Left lobe of liver (tissue), 2 donors: ENCODE measurements at regions not wholly inside any gene's neighbourhood (a gene's known extent, or its start where the extent isn't known, plus 50 kb on each side); places are given as distances from the start of the nearest gene placed in this dataset.
"Not testable (repeated sequence)": the region's sequence is repeated elsewhere in the genome, so short reads cannot be mapped to it uniquely, and the experiment has no call there.

Experiments used
- ATAC-seq: fragments of 200-7000 bp; cut with Tn5 transposase; one replicate; pipeline ENCODE4 v1.9.1; 2020; ENCODE audit warnings: mild to moderate bottlenecking, moderate library complexity
- DNase-seq: peaks from one replicate; pipeline ENCODE4 v3.0.0-alpha.2; 2020; ENCODE audit warnings: low spot score
- donor health status: DM: no; HTN: no; CAD: no; lungs with moderate emphysema.
- donor health status: DM: no; HTN: yes; CAD: no.

DNA sequence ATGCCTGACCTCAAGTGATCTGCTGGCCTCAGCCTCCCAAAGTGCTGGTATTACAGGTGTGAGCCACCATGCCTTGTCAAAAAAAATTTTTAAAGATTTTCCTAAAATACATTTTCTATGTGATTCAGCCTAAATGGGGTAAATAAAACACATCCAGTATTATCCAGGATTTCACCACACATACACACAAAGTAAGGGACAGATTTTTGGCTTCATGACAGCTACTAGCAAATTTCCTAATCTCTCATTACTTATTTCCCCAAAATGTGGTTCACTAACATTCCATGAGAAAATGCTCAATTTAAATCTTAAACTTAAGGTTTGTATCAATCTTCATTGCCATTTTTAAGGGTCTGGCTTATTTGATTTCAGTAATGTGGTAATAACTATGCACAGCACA is 348.5 kb upstream of the INTU start:
- ATAC-seq, result no peak
- no peak for DNase-seq

DNA sequence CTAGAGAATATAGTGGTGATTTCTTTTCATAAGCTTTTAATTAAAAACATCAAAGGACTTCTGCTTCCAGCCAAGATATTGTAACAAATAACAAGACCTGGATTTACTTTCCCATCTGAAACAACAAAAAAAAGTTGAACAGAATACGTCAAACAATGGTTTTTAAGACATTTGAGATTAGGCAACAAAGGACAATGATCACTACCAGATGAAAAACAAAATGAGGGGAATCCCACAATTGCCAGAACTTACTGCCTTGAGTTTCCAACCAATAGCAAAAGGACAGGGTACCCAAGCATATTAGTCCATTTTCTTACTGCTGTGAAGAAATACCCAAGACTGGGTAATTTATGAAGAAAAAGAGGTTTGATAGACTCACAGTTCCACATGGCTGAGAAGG is 341.4 kb upstream of the INTU start:
- ATAC-seq (no peak), DNase-seq (no peak)

DNA sequence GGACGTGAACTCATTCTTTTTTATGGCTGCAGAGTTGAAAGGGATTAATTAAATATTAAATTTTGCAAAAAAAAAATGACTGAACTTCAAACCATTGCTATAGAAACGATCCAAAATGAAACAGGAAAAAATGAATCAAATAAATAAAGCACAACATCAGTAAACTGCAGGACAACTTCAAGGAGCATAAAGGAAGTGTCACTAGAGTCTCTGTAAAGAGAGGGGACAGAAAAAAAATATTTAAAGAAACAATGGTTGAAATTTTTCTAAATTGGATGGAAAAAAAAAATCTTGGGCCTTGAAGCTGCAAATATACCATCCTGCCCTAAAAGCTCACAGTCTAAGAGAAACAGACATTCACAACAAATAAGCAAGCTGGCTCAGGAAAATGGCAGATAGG is 339.3 kb upstream of the INTU start:
- DNase-seq (no peak), ATAC-seq (no peak)

DNA sequence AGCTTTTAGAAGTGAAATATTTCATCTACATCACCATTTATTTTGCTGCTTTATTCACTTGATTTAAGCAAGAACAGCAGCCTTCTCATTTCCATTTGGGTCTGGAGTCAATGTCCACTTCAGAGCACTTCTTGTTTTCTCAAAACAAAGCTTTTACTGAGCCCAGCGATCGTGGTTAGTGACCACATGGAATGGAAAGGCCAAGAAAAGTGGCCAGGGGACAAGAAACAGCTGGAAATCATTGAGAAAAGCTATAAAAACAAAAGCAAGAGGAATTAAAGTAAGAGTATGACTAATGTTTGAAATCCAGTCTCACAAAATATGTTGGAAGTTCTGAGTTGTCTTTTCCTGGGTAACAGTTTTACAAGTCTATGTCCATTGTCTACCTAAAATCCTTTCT is 328.4 kb upstream of the INTU start:
- ATAC-seq, result no peak

DNA sequence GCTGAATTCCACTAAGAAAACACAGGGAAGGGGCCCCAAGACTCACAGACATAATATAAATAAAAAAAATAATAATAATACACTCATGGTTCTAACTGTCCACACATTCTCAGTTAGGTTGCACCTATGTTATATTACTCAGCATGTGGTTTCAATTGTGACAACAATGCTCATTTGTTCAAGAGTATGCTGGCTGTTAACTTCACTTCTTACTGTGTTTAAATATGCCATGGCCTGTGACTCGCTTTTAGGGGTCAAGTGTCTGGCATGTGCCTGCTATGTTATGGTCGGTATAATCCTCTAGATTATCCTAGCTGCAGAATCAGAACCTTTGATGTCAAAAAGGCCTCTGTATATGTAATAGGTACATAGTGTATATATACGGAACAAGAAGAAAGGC is 324.8 kb upstream of the INTU start:
- ATAC-seq (no peak), DNase-seq (no peak)

More for the DNA sequence above, 328.4 kb upstream of the INTU start:
- no peak for DNase-seq

DNA sequence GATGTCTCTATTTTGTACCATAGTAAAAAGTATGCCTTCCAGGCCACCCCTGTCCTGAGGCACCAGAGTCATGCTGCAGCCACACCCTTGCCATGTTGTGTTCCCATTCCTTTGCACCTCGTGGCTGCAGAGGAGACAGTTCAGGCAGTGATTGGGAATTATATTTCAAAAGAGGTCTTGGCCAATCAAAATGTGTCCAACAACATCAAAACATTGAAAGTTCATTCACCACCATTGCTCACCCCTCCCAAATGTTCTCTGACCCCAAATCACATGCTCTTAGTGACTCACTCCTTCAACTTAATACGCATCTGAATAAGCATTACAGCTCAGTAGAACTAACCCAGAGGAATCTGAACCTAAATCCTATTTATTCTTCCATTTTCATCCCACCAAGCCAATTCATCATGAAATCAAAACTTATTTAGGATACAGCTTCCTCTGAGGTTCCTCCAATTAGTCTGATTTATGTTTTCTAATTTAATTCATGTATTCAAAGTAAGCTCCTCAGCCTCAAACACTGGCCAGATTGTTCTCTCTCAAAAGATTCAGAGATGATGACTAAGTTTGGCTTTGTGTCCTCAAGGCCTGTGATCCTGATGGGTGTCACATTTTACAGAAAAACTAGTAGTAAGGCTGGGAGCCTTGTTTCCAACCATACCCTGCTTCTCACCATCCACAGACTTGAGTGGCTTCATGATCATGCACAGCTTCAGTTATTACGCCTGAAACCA is 323.2 kb upstream of the INTU start:
- no peak for ATAC-seq
- no peak for DNase-seq

DNA sequence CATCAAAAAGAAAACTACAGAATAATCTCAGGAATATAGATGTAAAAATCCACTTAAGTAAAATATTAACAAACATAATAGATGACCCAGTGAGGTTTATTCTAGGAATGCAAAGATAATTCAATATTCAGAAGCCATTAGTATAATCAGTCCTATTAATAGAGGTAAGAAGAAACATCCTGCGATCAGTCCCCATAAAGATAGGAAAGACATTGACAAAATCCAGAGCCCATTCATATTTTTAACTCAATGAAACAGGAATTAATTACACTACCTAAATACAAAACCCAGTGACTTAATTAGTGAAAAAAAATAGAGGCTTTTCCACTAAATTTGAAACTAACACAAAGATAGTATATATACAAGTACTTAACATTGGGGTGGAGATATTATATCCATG is 321.4 kb upstream of the INTU start:
- DNase-seq (no peak), ATAC-seq (no peak)

DNA sequence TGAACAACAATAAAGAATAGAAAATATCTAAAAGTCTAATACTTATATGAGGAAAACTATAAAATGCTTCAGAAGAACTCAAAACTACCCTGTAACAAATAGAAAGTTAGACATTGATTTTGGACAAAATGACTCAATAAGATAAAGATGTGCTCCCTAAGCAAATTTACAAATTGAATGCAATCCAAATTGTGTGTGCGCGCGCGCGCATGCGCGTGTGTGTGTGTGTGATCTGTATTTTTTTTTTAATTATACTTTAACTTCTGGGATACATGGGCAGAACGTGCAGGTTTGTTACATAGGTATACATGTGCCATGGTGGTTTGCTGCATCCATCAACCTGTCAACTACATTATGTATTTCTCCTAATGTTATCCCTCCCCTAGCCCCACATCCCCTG is 320.8 kb upstream of the INTU start:
- DNase-seq (no peak), ATAC-seq (no peak)

DNA sequence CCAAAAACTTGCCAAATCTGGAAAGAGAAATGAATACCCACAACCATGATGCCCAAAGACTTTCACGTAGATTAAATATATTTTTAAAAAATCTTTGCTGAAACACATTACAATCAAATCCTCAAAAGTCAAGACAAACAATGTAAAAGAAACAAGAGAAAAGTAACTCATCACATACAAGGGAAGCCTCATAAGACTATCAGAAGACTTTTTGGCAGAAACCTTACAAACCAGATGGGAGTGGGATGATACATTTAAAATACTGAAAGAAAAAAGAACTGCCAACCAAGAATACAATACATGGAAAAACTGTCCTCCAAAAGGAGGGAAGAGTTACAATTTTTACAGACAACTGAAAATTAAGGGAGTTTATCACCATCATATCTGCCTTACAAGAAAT is 319.0 kb upstream of the INTU start:
- DNase-seq (no peak), ATAC-seq (no peak)

DNA sequence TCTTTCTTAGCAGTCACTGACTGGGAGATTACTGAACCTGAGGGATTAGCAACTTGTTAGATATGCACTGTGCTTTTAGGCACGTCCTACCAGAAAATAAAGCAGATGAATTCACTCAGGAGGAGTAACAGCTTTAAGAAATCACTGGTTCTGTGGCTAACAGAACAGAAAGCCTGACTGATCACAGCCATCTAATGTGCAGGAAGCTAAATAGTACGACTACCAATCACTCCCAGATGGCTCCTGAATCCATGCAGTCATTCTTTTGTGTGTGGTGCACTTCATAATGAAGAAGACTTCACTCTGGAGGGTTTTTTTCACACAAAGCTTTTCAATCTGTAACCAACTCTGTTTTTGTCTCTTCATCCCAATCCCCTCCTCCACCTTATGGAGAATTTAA is 305.3 kb upstream of the INTU start:
- ATAC-seq (no peak), DNase-seq (no peak)

DNA sequence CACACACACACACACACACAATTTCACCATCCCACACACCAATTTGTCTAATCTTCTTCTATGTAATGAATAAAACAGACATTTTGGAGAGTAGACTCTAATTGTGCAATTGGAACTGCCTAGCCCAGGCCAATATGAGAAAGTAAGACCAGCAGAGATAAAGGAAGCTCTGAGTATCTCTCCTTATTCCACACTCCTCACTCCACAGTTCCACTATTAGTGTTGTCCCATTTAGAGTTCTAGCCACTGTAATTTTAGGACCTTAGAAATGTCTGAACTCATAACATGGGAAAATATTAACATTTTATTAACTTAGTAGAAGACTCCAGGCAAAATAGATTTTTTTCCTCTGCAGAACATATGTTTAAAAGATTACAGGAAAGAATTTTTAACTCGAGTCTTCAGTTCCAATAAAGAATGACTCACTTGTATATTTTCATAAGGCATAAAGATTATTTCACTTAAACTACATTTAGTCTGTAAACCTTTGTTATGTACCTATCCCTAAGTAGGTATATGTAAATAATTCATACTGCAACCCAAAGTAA is 297.6 kb upstream of the INTU start:
- DNase-seq (no peak), ATAC-seq (no peak)

DNA sequence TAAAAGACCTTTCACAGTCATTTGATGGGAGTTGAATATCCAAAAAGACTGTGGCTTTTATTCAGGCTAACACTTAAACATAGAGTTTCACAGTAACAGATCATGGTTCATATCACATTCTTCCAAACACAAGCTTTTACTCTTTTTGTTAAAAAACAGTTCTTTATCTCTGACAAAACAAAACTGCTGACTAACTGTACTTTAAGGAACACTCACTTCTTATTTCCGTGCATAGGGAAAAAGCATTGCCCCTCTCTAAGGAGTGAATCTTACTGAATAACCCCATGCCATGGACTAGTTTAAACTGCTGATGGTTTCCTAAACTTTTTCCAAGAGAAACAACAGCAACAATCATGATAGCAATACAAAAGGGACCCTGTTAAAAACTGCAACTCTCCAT is 297.0 kb upstream of the INTU start:
- no peak for ATAC-seq
- no peak for DNase-seq

DNA sequence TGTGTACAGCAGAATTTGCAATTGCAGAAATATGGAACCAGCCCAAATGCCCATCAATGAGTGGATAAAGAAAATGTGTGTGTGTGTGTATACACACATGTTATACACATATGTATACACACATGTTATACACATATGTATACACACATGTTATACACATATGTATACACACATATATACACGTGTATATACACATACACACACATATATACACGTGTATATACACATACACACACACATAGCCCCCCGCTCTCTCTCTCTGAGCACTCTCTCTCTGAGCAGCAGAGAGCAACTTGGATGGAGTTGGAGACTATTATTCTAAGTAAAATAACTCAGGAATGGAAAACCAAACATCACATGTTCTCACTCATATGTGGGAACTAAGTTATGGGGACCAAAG is 289.6 kb upstream of the INTU start:
- ATAC-seq, DNase-seq: not testable (repeated sequence)

DNA sequence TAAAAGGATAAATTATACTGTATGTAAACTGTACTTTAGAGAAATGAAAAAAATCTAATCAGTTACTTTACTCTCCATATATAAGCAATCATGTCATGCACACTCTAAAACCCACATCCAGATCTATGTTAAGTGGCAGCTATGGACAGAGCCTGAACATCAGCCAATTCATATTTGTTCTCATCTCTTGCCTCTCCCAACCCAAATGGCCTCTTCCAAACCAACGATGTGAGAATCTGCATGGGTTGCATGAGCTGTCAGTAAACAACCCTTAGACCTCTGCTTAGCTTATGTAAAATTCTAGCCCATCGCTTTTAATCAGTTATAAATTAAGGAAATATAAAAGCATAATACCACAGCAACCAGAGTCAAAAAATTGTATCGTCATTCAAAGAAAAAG is 288.7 kb upstream of the INTU start:
- ATAC-seq (no peak), DNase-seq (no peak)

DNA sequence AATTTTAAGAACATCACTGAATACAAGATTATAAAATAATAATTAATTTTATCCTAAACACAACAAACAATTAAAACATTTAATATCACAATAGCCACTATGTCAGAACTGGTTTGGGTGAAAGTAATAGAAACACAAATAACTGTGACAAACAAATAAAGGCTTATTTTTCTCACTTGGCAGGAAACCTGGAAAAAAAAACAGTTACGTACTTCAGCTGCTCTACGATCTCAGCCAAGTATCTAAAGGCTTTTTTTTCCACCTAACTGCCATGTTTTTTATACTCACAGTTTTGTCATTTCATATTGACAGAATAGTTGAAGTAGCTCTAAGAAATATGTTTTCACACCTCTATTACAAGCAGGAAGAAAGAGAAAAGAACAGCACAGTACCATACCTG is 284.8 kb upstream of the INTU start:
- ATAC-seq (no peak), DNase-seq (no peak)

DNA sequence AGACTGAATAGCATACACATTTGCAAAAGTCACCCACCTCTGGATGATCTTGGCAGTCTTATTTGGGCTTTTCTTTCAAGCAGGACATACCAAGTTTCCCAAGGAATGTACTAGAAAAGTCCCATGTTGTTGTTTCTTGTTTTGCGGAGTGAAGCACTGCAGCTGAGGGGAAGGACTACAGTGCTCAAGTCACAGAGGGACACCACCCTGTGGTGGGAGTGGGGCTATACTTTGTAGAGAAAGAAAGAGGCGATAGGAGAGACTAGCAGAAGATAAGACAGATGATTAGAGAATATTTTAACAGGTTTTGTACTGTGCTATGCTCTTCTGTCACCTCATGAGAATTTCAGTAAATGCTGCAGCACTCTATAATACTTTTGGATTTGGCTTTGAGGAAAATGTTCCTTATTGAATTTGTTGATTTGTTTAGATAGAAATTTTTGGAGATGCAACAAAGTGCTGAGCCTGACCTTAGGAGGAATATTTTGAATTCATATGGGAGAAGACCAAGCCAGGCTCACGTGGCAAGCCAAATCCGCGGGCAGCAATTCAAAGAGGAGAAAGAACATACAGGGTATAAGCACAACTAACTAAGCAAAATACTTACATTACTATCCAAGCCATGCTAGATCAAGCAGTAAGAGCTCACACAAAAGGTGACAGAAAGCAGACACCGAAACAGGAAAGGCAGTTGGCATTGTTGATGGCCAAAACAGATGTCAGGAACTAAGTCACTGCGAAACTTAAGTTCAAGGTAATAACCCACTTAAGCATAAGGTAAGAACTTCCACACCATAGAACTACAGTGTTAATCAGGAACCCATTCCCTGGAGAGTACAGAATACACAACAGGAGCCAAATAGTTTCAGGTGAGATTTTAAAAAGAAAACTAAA is 280.3 kb upstream of the INTU start:
- DNase-seq (no peak), ATAC-seq (no peak)

DNA sequence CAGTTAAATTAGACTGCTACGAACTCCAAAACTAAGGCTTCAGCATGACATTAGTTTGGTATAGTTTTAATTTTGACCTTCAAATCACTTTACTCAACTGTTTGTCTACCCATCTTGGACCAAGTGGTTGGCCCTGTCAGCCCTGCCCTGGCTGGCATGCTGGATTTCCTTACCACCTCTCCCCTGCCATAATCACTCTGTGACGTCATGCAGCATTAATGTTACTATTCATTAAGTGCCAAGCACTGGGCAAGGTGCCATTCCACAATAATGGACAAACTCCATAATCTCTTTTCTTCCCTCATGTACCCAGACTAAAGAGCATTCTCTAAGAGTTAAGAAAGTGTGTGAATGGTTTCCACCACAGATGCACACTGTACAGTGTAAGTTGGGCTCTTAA is 277.0 kb upstream of the INTU start:
- DNase-seq (no peak), ATAC-seq (no peak)

DNA sequence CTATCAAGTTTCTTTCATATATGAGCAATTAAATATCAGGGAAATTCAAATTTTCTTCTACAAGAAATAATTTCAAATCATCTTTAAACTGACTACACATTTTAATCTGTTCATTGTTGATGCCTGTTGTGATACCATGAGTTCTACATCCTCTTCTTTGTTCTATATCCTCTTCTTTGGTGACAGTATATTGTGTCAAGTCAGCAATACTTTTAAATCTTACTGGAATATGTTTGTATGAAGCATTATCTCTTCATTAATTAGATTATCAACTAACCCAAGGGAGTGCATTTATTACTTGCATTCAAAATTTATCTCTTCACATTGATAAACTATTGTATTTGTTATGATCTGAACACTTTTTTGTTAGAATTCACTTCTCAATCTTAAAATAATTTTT is 275.0 kb upstream of the INTU start:
- DNase-seq, result no peak
- ATAC-seq, result no peak

DNA sequence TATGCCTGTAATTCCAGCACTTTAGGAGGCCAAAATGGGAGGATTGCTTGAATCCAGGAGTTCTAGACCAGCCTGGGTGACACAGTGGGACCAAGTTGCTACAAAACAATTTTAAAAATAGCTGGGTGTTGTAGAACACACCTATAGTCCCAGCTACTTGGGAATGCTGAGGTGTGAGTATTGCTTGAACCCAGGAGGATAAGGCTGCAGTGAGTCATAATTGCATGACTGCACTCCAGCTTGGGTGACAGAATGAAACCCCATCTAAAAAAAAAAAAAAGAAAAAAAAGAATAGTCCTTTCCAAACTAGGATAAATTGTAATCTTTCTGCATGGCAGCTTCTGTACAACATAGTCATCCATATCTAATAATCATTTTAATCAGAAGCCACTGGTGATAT is 270.1 kb upstream of the INTU start:
- no peak for ATAC-seq
- no peak for DNase-seq

DNA sequence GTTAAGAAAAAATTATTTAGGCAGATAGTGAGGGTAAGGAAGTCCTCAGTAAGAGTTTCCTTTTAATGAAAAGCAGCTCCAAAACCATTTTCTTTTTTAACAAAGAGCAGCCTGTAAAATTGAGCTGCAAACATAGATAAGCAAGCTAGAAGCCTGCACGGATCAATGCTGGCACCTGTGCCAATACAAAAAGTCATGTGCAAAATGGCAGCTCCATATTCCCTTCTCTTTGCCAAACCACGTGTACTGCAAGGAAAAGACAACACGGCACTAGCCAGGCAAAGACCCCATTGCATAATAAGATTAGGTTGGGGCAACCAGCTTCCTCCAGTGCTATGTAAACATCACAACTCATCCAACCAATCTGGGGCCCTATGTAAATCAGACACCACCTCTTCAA is 268.4 kb upstream of the INTU start:
- DNase-seq, result no peak
- ATAC-seq, result no peak

DNA sequence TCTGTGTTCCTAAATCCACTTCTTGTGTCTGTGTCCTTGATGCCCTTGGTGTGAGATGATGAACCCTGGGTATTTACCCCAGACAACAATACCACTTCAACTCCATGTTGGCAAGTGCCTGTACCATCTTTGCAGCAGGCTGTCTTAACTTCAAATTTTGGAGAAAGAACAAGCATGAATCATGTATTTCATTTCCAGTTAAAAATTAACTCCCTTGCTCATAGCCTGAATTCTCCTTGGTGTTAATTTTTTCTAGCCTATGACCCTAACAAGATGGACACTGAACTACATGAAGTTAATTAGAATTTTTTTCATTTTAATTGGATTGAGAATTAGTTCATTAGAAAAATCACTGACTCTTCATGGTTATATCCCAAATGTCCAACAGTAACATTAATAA is 267.8 kb upstream of the INTU start:
- ATAC-seq, result no peak
- no peak for DNase-seq

DNA sequence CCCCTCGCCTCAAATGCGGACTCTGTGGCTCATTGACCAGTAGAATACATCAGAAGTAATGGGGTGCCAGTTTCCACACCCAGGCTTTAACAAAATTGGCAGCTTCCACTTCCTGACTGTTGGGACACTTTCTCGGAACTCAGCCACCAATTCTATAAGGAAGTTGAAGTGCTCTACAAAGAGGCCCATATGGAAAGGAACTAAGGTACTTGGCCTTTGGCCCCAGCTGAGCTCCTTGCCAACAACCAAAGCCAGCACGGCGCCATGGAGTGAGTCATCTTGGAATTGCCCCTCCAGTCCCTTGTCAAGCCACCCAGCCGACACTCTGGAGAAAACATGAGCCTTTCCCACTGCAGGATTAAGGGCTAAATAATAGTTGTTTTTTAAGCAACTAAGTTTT is 262.2 kb upstream of the INTU start:
- ATAC-seq, result no peak
- no peak for DNase-seq
